Spleen (tissue), 11 donors: ENCODE measurements at regions not wholly inside any gene's neighbourhood (a gene's known extent, or its start where the extent isn't known, plus 50 kb on each side); places are given as distances from the start of the nearest gene placed in this dataset.

Source experiments
- DNase-seq: peaks from one replicate; pipeline ENCODE4 v3.0.0-alpha.2; 2020
- H3K27ac ChIP-seq, 8 donors: fragments of 200-600 bp; sonication (generic) in 7 of 8; 1 replicate in 4 of 8; 2 replicates in 4 of 8; pipeline versions ENCODE4 v1.5.0 to v1.8.0; 2016 to 2021; ENCODE audit warnings: inconsistent platforms in 4 of 8, mild to moderate bottlenecking in 4 of 8, moderate library complexity in 1 of 8
- H3K27me3 ChIP-seq, 7 donors: fragments of 200-600 bp; sonication (generic) in 6 of 7; replicated peaks in 1 of 7; 1 replicate in 4 of 7; 2 replicates in 3 of 7; pipeline versions ENCODE4 v1.5.0 to v1.8.0; 2016 to 2021; ENCODE audit warnings: inconsistent platforms in 3 of 7, mild to moderate bottlenecking in 1 of 7
- H3K36me3 ChIP-seq, 6 donors: fragments of 200-600 bp; sonication (generic) in 5 of 6; 1 replicate in 4 of 6; 2 replicates in 2 of 6; pipeline versions ENCODE4 v1.5.0 to v1.8.0; 2016 to 2021; ENCODE audit warnings: inconsistent platforms in 2 of 6
- H3K4me1 ChIP-seq, 6 donors: fragments of 200-600 bp; sonication (generic) in 5 of 6; 1 replicate in 3 of 6; 2 replicates in 3 of 6; pipeline versions ENCODE4 v1.5.0 to v1.8.0; 2016 to 2021; ENCODE audit warnings: inconsistent platforms in 3 of 6
- H3K4me3 ChIP-seq, 8 donors: fragments of 200-600 bp; sonication (generic) in 7 of 8; 1 replicate in 4 of 8; 2 replicates in 4 of 8; pipeline versions ENCODE4 v1.5.0 to v1.8.0; 2016 to 2021; ENCODE audit warnings: inconsistent platforms in 4 of 8, mild to moderate bottlenecking in 4 of 8, moderate library complexity in 2 of 8
- H3K9me3 ChIP-seq, 8 donors: fragments of 200-600 bp; sonication (generic) in 7 of 8; 1 replicate in 4 of 8; 2 replicates in 4 of 8; pipeline versions ENCODE4 v1.5.0 to v1.8.0; 2016 to 2021; ENCODE audit warnings: inconsistent platforms in 4 of 8
- CTCF ChIP-seq, 11 experiments: fragments of 200-600 bp in 7 of 11; fragments of 450-650 bp in 4 of 11; sonication (generic) in 4 of 11; IDR thresholded peaks in 8 of 11; conservative IDR thresholded peaks in 3 of 11; 1 replicate in 7 of 11; 2 replicates in 4 of 11; pipeline versions ENCODE4 v1.4.0 to v1.8.0; 2016 to 2021; ENCODE audit warnings: antibody characterized with exemption in 11 of 11, inconsistent platforms in 4 of 11, mild to moderate bottlenecking in 1 of 11
- POLR2A ChIP-seq, 3 donors: fragments of 450-650 bp; IDR thresholded peaks; one replicate each; pipeline ENCODE4 v1.5.1; 2017; ENCODE audit warnings: antibody characterized with exemption in 3 of 3, mild to moderate bottlenecking in 1 of 3
- POLR2AphosphoS5 ChIP-seq, 3 donors: sonication (generic); formaldehyde crosslinking; IDR thresholded peaks; one replicate each; pipeline ENCODE4 v1.5.1; 2017; ENCODE audit warnings: antibody characterized with exemption in 3 of 3
- WGBS, 5 donors: extraction: QIAGEN DNeasy Blood & Tissue Kit in 3 of 5; methylation state at CpG; one replicate each; pipeline versions ENCODE4 v1.1.5 to v1.1.7; 2013 to 2018; 5-methylcytosine and 5-hydroxymethylcytosine counted together
- intact Hi-C: fragments of 100-400 bp; cut with DNase I; formaldehyde crosslinking; loops from one replicate; pipeline ENCODE4 v1.15.0; 2023; ENCODE audit warnings: low total_unique reads
- donor health status: healthy with polysubstance abuse.
- donor health status: DM: no; HTN: no; CAD: no; lungs with moderate emphysema.
- donor health status: DM: no; HTN: no; CAD: no.
- donor health status: Bipolar disorder and iron deficiency.
- donor health status: healthy.
- donor health status: DM: no; HTN: no; CAD: no.
- donor health status: DM: yes; HTN: yes; CAD: no.

- H3K27ac ChIP-seq: no peak overlapping the region
- no peaks in the 10 kb centered on the region for H3K27me3 ChIP-seq
- no peak overlapping the region for H3K4me3 ChIP-seq
- 77 to 91% (median 85%) methylated on average over 5 to 7 of the region's 7 CpGs for WGBS, 5 donors
- DNase-seq: no peak
- H3K36me3 ChIP-seq: no peaks in the 10 kb centered on the region
- no peaks in the 10 kb centered on the region for H3K4me1 ChIP-seq
- TF ChIP-seq POLR2AphosphoS5 (IDR thresholded peaks at IDR 0.05) (no peak), POLR2A (IDR thresholded peaks at IDR 0.05) (no peak), CTCF (IDR thresholded peaks at IDR 0.05 in 8 of 11, conservative IDR thresholded peaks at IDR 0.05 in 3 of 11) (no peak)
- intact Hi-C loops: no loop called here
- no peaks in the 10 kb centered on the region for H3K9me3 ChIP-seq
These were observed 207.9 kb downstream of the CD47 start for GRCh38 chr3:107882881-107883280.

GRCh38 chr3:107882261-107882660 is 208.6 kb downstream of the CD47 start:
- Histone ChIP-seq H3K9me3 (no peaks in the 10 kb centered on the region), H3K4me1 (no peaks in the 10 kb centered on the region), H3K4me3 (no peak overlapping the region), H3K27me3 (no peaks in the 10 kb centered on the region), H3K27ac (no peak overlapping the region), H3K36me3 (no peaks in the 10 kb centered on the region)
- no peak for TF ChIP-seq CTCF (IDR thresholded peaks at IDR 0.05 in 8 of 11, conservative IDR thresholded peaks at IDR 0.05 in 3 of 11)
- TF ChIP-seq POLR2AphosphoS5 (IDR thresholded peaks at IDR 0.05): no peak
- TF ChIP-seq POLR2A (IDR thresholded peaks at IDR 0.05): no peak
- no peak for DNase-seq
- 92 to 98% (median 96%) methylated on average over 4 of the region's 4 CpGs for whole genome bisulfite sequencing, 5 donors
- intact Hi-C loops: no loop called here

GRCh38 chr3:107881509-107881908 is 209.3 kb downstream of the CD47 start:
- Histone ChIP-seq H3K27me3 (no peaks in the 10 kb centered on the region), H3K27ac (no peak overlapping the region), H3K4me1 (no peaks in the 10 kb centered on the region), H3K9me3 (no peaks in the 10 kb centered on the region), H3K36me3 (no peaks in the 10 kb centered on the region), H3K4me3 (no peak overlapping the region)
- WGBS, 5 donors: 87 to 95% (median 92%) methylated on average over 4 of the region's 4 CpGs
- intact Hi-C loops: no loop called here
- no peak for DNase-seq
- TF ChIP-seq POLR2AphosphoS5 (IDR thresholded peaks at IDR 0.05) (no peak), CTCF (IDR thresholded peaks at IDR 0.05 in 8 of 11, conservative IDR thresholded peaks at IDR 0.05 in 3 of 11) (no peak), POLR2A (IDR thresholded peaks at IDR 0.05) (no peak)

- WGBS, 5 donors: 88 to 95% (median 92%) methylated on average over 4 of the region's 4 CpGs
- Histone ChIP-seq H3K36me3 (no peaks in the 10 kb centered on the region), H3K4me1 (no peaks in the 10 kb centered on the region), H3K27ac (no peak overlapping the region), H3K27me3 (no peaks in the 10 kb centered on the region), H3K9me3 (no peaks in the 10 kb centered on the region), H3K4me3 (no peak overlapping the region)
- no peak for TF ChIP-seq POLR2AphosphoS5 (IDR thresholded peaks at IDR 0.05)
- no peak for TF ChIP-seq POLR2A (IDR thresholded peaks at IDR 0.05)
- TF ChIP-seq CTCF (IDR thresholded peaks at IDR 0.05 in 8 of 11, conservative IDR thresholded peaks at IDR 0.05 in 3 of 11): no peak
- no peak for DNase-seq
- intact Hi-C loops: no loop called here
These were observed 210.1 kb downstream of the CD47 start for GRCh38 chr3:107880702-107881101.
